Left lobe of liver (tissue), 2 donors: ENCODE measurements at regions not wholly inside any gene's neighbourhood (a gene's known extent, or its start where the extent isn't known, plus 50 kb on each side); places are given as distances from the start of the nearest gene placed in this dataset.
"Not testable (repeated sequence)": the region's sequence is repeated elsewhere in the genome, so short reads cannot be mapped to it uniquely, and the experiment has no call there.

Experiments used
- ATAC-seq: fragments of 200-7000 bp; cut with Tn5 transposase; one replicate; pipeline ENCODE4 v1.9.1; 2020; ENCODE audit warnings: mild to moderate bottlenecking, moderate library complexity
- DNase-seq: peaks from one replicate; pipeline ENCODE4 v3.0.0-alpha.2; 2020; ENCODE audit warnings: low spot score
- donor health status: DM: no; HTN: no; CAD: no; lungs with moderate emphysema.
- donor health status: DM: no; HTN: yes; CAD: no.

DNA sequence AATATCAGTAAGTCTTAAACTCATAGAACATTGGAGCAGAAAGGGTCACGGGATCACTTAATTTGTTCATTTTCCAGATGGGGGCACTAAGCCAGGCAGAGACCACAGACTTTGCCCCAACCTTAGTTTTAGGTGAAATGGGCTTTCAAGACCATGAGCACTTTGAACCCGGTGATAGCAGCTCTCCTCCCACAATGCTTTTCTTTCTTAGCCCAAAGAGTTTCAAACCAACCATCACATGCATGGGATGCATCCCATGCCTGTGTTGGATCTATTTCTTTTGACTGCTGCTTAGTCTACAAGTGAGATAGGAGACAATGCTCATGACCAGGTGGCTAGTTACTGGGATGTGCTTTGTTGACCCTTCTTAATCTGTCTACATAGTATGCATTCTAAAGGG lies 240.6 kb downstream of the NUF2 start:
- no peak for ATAC-seq
- DNase-seq: no peak

DNA sequence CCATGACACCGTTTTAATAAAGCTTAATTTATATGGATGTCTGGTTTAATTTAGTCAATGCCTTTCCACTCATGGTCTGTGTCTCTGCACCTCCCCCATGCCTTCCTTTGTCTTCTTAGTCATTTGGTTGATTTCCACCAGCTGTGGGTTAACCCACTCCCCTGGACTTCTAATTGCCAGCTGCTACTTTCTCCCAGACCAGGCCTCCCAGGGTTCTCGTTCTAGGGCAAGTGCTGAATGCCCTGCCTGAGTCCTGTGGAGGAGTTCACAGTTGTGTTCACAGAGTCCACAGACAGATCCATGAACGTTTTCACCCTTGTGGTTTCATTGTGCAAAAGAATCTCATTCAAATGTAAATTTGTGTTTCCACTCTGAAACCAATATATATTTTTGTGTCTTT lies 243.4 kb downstream of the NUF2 start:
- no peak for DNase-seq
- ATAC-seq: no peak

DNA sequence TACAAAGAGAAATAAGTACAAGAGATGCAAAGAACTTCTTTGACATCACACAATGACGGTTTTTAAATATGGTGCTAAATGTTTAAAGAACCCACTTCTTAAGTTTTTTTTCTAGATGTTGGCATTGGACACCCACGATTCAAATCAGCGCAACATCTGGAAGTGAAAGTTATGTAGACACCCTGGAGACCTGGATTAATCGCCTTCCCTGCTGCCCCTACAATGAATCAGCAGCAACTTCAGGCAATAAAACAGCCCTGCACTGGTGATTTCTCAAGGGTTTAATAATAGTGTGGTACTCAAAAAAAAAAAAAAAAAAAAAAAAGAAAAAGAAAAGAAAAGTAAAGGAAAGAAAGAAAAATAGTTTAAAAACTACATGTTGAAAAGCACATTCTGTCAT lies 248.3 kb downstream of the NUF2 start:
- DNase-seq (no peak), ATAC-seq (no peak)

DNA sequence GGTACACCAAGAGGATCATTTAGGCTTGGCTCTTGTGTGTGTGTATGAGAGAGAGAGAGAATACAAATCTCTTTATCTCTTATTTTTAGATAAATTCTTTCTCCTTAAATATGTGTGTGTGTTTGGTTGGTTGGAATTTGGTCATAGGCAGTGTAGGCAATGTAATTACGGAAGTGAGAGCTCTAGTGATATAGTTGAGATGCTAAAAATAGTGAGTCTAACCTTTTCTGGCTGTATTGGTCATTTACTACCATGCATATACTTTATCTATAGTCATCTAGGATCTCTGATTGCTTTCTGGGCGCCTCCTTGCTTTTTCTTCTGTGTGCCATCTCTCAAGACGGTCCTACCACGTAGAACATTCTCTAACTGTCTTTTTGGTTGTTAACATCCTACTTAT lies 250.2 kb downstream of the NUF2 start:
- ATAC-seq (no peak), DNase-seq (no peak)

DNA sequence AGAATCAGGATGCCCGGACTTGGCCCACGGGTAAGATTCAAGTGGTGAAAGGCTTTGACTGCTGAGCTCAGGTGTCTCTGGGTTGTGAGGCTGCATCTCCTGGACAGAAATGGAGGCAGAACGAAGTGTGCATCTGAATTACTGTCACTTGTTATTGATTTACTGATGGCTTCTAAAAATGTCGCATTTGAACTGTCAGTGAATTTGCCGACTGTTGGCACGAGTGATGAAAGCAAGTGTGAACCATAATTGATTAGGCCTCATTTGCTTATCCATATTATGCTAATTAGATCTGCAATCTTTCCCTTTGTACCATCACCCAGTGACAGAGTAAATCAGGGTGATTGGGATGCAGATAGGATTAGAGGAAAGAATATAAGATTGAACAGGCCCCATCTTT lies 252.4 kb downstream of the NUF2 start:
- DNase-seq (no peak), ATAC-seq (no peak)

- ATAC-seq: no peak
Measured at GRCh38 chr1:163580926-163581325, 259.2 kb downstream of the NUF2 start.

GRCh38 chr1:163583661-163584181 lies 262.0 kb downstream of the NUF2 start:
- DNase-seq: no peak
- no peak for ATAC-seq

More at GRCh38 chr1:163580926-163581325, 259.2 kb downstream of the NUF2 start:
- DNase-seq: no peak

GRCh38 chr1:163585796-163586195 lies 264.0 kb downstream of the NUF2 start:
- peak; percentile 99 for ATAC-seq
- no peak for DNase-seq

DNA sequence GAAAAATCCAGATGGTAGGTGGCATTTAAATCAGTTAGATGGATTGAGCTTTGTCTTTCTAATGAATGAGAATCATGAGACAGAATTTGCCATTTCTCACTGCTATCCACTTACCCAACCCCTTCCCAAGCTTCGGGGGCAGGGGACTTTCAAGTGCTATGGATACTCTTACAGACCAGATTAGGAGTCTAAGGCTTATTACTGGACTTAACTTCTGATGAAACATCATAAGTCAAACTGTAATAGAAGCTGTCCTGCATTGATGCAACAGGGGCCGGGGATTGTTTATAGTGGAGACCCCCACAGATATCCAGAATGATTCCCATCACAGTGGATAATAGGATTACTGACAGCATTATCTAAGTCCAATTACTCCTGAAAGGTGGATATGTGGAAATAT lies 267.0 kb downstream of the NUF2 start:
- DNase-seq: no peak
- no peak for ATAC-seq

DNA sequence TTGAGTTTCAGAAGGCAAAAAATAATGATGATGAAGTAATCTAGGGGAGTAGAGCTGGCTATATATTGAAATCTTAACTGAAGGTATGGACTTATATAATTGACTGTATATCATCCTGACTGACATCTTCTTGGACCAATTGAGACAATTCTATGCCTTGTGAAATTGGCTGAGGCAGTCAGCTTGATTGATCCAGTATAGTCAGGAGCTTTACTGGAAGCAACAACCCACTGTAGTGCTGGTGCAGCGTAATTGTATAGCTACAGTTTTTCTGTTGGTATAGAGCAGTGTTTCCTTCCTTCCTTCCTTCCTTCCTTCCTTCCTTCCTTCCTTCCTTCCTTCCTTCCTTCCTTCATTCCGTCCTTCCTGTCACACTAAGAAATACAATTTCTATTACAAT lies 268.0 kb downstream of the NUF2 start:
- DNase-seq (no peak), ATAC-seq (no peak)

- DNase-seq, ATAC-seq: not testable (repeated sequence)
Measured at GRCh38 chr1:163591131-163591530, 269.4 kb downstream of the NUF2 start.

DNA sequence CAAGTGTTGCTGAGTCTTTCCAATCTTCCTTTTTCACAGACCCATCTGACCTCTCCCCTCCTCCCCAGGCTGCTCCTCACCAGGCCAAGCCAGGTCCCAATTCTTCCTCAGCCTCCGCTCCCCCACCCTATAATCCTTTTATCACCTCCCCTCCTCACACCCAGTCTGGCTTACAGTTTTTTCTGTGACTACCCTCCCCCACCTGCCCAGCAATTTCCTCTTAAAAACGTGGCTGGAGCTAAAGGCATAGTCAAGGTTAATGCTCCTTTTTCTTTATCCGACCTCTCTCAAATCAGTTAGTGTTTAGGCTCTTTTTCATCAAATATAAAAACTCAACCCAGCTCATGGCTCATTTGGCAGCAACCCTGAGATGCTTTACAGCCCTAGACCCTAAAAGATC lies 270.9 kb downstream of the NUF2 start:
- not testable (repeated sequence) for ATAC-seq, DNase-seq

DNA sequence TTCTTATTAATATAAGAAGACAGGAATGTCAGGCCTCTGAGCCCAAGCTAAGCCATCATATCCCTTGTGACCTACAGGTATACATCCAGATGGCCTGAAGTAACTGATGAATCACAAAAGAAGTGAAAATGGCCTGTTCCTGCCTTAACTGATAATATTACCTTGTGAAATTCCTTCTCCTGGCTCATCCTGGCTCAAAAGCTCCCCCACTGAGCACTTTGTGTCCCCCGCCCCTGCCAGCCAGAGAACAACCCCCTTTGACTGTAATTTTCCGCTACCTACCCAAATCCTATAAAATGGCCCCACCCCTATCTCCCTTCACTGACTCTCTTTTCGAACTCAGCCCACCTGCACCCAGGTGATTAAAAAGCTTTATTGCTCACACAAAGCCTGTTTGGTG lies 274.4 kb downstream of the NUF2 start:
- ATAC-seq, DNase-seq: not testable (repeated sequence)

DNA sequence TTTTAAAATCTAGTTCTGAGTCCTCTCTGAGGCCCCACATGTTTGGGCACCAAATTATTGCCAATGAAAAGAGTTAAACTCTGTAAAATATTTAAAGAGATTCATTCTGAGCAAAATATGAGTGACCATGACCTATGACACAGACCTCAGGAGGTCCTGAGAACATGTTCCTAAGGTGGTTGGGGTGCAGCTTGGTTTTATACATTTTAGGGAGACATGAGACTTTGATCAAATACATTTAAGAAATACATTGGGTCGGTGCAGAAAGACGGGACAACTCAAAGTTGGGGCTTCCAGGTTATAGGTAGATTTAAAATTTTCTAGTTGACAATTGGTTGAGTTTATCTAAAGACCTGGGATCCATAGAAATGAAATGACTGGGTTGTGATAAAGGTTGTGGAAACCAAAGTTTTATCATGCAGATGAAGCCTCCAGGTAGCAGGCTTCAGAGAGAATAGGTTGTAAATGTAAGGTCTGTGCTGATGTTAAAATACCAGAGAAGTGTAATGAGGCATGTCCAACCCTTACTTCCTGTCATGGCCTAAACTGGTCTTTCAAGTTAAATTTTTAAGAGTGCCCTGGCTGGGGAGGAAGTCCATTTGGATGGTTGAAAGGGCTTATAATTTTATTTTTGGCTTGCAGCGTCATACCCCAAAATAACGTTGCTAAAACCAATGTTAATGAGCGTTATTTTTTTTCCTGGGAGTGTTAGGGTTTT lies 274.9 kb downstream of the NUF2 start:
- ATAC-seq: no peak
- DNase-seq: no peak

GRCh38 chr1:163604321-163604720 lies 282.6 kb downstream of the NUF2 start:
- no peak for DNase-seq
- ATAC-seq: no peak

- ATAC-seq: no peak
- DNase-seq: no peak
Measured at GRCh38 chr1:163604896-163605295, 283.1 kb downstream of the NUF2 start.

- ATAC-seq (no peak), DNase-seq (no peak)
Measured at GRCh38 chr1:163608979-163609378, 287.2 kb downstream of the NUF2 start.

DNA sequence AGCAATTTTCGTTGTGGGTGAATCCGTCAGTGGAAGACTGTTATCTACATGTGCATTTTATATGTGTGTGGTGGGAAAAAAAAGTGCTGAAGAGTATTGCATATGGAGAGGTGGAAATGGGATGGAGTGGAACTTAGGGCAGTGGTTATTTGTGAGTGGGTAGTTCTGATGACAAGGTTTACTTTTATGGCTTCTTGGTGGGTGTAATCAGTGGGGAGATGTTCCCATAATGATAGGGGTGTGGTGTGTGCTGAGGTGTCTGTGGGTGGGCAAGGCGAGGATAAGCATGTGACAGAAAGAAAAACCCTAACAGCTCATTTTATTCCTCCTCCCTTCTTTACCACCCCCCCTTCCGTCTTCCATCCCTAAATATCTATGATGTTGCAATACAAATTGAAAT lies 288.1 kb downstream of the NUF2 start:
- DNase-seq (no peak), ATAC-seq (no peak)

GRCh38 chr1:163610486-163610885 lies 288.7 kb downstream of the NUF2 start:
- ATAC-seq (no peak), DNase-seq (no peak)

GRCh38 chr1:163614361-163614760 lies 292.6 kb downstream of the NUF2 start:
- no peak for DNase-seq
- no peak for ATAC-seq

DNA sequence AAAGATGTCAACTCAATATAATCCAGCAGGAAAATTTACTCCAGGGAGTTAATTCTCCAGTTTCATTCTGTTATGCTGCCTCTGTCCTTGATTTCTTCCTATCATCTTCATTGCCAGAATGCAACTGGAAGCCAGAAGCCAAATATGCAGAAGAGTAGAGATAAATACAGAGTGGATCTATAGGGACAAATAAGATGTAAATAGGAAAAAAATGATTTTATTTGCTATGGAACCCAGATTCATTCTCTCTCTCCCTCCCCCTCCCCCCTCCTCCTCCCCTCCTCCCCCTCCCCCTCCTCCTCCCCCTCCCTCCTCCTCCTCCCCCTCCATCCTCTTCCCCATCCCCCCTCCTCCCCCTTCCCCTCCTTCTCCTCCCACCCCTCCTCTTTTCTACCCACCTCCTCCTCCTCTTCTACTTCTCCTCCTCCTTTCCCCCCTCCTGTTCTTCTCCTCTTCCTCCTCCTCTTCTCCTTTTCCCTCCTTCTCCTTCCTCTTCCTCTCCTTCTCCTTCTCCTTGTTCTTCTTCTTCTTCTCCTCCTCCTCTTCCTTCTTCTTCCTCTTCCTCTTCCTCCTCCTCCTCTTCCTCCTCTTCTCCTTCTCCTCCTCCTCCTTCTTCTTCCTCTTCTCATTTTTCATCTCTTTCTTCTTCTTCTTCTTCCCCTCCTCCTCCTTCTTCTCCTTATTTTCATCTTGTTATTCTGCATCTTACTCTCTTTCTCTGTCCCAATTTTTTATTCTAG lies 306.4 kb downstream of the NUF2 start:
- ATAC-seq (no peak), DNase-seq (no peak)

GRCh38 chr1:163632269-163632668 lies 310.5 kb downstream of the NUF2 start:
- DNase-seq: no peak
- ATAC-seq: no peak
